ENCODE measurements at regions not wholly inside any gene's neighbourhood (a gene's known extent, or its start where the extent isn't known, plus 50 kb on each side); places are given as distances from the start of the nearest gene placed in this dataset.

- Histone ChIP-seq H3K9me2 (ENCODE audit: insufficient read depth) (no peaks in the 10 kb centered on the region), H3K36me3 (ENCODE audit: control insufficient read depth in 1 of 2, insufficient read depth in 2 of 2, low read length in 2 of 2) (no peaks in the 10 kb centered on the region), H3K4me1 (ENCODE audit: control insufficient read depth in 1 of 2, insufficient read depth in 2 of 2, low read length in 2 of 2) (no peaks in the 10 kb centered on the region), H4K20me1 (ENCODE audit: insufficient read depth) (no peaks in the 10 kb centered on the region), H3K79me2 (ENCODE audit: insufficient read depth, low read length) (no peaks in the 10 kb centered on the region), H3K27me3 (ENCODE audit: insufficient read depth, low read length) (peaks cover 7% of the 10 kb centered on the region; the same call in 1 of the 2 replicates), H3K27ac (ENCODE audit: low read depth, low read length) (no peak overlapping the region), H3K4me3 (replicated peaks in 1 of 2; ENCODE audit: low read depth in 1 of 2, low read length in 2 of 2) (no peak overlapping the region), H3K9me3 (ENCODE audit: control insufficient read depth in 1 of 2, insufficient read depth in 1 of 2, low read depth in 1 of 2, low read length in 2 of 2) (no peaks in the 10 kb centered on the region), H2AFZ (ENCODE audit: low read depth, low read length, poor library complexity, severe bottlenecking) (no peak overlapping the region), H3K9ac (ENCODE audit: low read length) (no peak overlapping the region), H3K4me2 (ENCODE audit: low read length) (no peak overlapping the region)
- BruUV-seq (replicated peaks), result no TSS peak
- ATAC-seq (no peak), DNase-seq (ENCODE audit: low read depth, low spot score) (no peak)
- ChIA-PET POLR2A (no interaction called here), RAD21 (ENCODE audit: low non-redundant PET in 1 of 2, low total read pairs in 2 of 2, uncharacterized antibody in 2 of 2, unreplicated experiment in 2 of 2) (no interaction called here), CTCF (no interaction called here)
- TF ChIP-seq ATF3 (IDR thresholded peaks at IDR 0.05) (no peak), EZH2 (IDR thresholded peaks at IDR 0.05) (no peak), ELF1 (IDR thresholded peaks at IDR 0.05; ENCODE audit: borderline replicate concordance, low read depth) (no peak), POLR2A (IDR thresholded peaks at IDR 0.05; ENCODE audit: borderline replicate concordance, extremely low read depth, insufficient read depth, insufficient read length) (no peak), EGR1 (IDR thresholded peaks at IDR 0.05; ENCODE audit: low read depth) (no peak)
- TF ChIP-seq, protein P1, sequence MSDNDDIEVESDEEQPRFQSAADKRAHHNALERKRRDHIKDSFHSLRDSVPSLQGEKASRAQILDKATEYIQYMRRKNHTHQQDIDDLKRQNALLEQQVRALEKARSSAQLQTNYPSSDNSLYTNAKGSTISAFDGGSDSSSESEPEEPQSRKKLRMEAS (IDR thresholded peaks at IDR 0.05), result no peak
- intact Hi-C loops (cut with micrococcal nuclease), result no loop called here
Measured at GRCh38 chr19:30070968-30071632, 129.1 kb downstream of the URI1 start.

- ATAC-seq (no peak), DNase-seq (ENCODE audit: low read depth, low spot score) (no peak)
- Histone ChIP-seq H3K4me3 (replicated peaks in 1 of 2; ENCODE audit: low read depth in 1 of 2, low read length in 2 of 2) (no peak overlapping the region), H3K9me3 (ENCODE audit: control insufficient read depth in 1 of 2, insufficient read depth in 1 of 2, low read depth in 1 of 2, low read length in 2 of 2) (no peaks in the 10 kb centered on the region), H3K4me1 (ENCODE audit: control insufficient read depth in 1 of 2, insufficient read depth in 2 of 2, low read length in 2 of 2) (no peaks in the 10 kb centered on the region), H3K4me2 (ENCODE audit: low read length) (no peak overlapping the region), H3K9ac (ENCODE audit: low read length) (no peak overlapping the region), H2AFZ (ENCODE audit: low read depth, low read length, poor library complexity, severe bottlenecking) (no peak overlapping the region), H3K36me3 (ENCODE audit: control insufficient read depth in 1 of 2, insufficient read depth in 2 of 2, low read length in 2 of 2) (no peaks in the 10 kb centered on the region), H4K20me1 (ENCODE audit: insufficient read depth) (no peaks in the 10 kb centered on the region), H3K9me2 (ENCODE audit: insufficient read depth) (no peaks in the 10 kb centered on the region), H3K27ac (ENCODE audit: low read depth, low read length) (no peak overlapping the region), H3K79me2 (ENCODE audit: insufficient read depth, low read length) (no peaks in the 10 kb centered on the region), H3K27me3 (ENCODE audit: insufficient read depth, low read length) (peaks cover 11% of the 10 kb centered on the region)
- BruUV-seq (replicated peaks), result no TSS peak
- intact Hi-C loops (cut with micrococcal nuclease), result no loop called here
- POLR2A ChIA-PET, result no interaction called here
- CTCF ChIA-PET, result no interaction called here
- RAD21 ChIA-PET (ENCODE audit: low non-redundant PET in 1 of 2, low total read pairs in 2 of 2, uncharacterized antibody in 2 of 2, unreplicated experiment in 2 of 2), result no interaction called here
- TF ChIP-seq EZH2 (IDR thresholded peaks at IDR 0.05) (no peak), RAD21 (IDR thresholded peaks at IDR 0.05; ENCODE audit: low read depth) (no peak), FOSL1 (IDR thresholded peaks at IDR 0.05; ENCODE audit: low read depth) (no peak), CBX3 (IDR thresholded peaks at IDR 0.05; ENCODE audit: low read depth) (no peak), JUND (IDR thresholded peaks at IDR 0.05) (no peak), ZFX (IDR thresholded peaks at IDR 0.05) (no peak), TCF7L2 (IDR thresholded peaks at IDR 0.05; ENCODE audit: borderline replicate concordance, extremely low read depth, insufficient read depth, insufficient read length) (no peak), SIN3A (IDR thresholded peaks at IDR 0.05; ENCODE audit: low read depth) (no peak)
- TF ChIP-seq, protein P2, sequence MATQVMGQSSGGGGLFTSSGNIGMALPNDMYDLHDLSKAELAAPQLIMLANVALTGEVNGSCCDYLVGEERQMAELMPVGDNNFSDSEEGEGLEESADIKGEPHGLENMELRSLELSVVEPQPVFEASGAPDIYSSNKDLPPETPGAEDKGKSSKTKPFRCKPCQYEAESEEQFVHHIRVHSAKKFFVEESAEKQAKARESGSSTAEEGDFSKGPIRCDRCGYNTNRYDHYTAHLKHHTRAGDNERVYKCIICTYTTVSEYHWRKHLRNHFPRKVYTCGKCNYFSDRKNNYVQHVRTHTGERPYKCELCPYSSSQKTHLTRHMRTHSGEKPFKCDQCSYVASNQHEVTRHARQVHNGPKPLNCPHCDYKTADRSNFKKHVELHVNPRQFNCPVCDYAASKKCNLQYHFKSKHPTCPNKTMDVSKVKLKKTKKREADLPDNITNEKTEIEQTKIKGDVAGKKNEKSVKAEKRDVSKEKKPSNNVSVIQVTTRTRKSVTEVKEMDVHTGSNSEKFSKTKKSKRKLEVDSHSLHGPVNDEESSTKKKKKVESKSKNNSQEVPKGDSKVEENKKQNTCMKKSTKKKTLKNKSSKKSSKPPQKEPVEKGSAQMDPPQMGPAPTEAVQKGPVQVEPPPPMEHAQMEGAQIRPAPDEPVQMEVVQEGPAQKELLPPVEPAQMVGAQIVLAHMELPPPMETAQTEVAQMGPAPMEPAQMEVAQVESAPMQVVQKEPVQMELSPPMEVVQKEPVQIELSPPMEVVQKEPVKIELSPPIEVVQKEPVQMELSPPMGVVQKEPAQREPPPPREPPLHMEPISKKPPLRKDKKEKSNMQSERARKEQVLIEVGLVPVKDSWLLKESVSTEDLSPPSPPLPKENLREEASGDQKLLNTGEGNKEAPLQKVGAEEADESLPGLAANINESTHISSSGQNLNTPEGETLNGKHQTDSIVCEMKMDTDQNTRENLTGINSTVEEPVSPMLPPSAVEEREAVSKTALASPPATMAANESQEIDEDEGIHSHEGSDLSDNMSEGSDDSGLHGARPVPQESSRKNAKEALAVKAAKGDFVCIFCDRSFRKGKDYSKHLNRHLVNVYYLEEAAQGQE (IDR thresholded peaks at IDR 0.05; ENCODE audit: low read depth), result no peak
Measured at GRCh38 chr19:30071871-30072270, 129.8 kb downstream of the URI1 start.
